Neural progenitor cell (in vitro differentiated cells): ENCODE measurements at regions not wholly inside any gene's neighbourhood (a gene's known extent, or its start where the extent isn't known, plus 50 kb on each side); places are given as distances from the start of the nearest gene placed in this dataset.

Source experiments
- CTCF ChIP-seq: fragments of 200-600 bp; sonication (generic); IDR thresholded peaks from 2 replicates; pipeline ENCODE4 v1.5.1; 2017; ENCODE audit warnings: antibody characterized with exemption, mild to moderate bottlenecking
- EZH2 ChIP-seq: fragments of 200-600 bp; sonication (generic); IDR thresholded peaks from 2 replicates; pipeline ENCODE4 v1.6.1; 2017; ENCODE audit warnings: antibody characterized with exemption, mild to moderate bottlenecking, moderate library complexity

- TF ChIP-seq CTCF (no peak), EZH2 (no peak)
Observed at GRCh38 chr12:90069711-90070110, 361.1 kb upstream of the ATP2B1 start.
